NCI-H1417 (cell line): ENCODE measurements at regions not wholly inside any gene's neighbourhood (a gene's known extent, or its start where the extent isn't known, plus 50 kb on each side); places are given as distances from the start of the nearest gene placed in this dataset.

Experiments used
- DNase-seq, 3 experiments: peaks; one replicate each; lab custom pipeline; 2025; lab: John Stamatoyannopoulos, UW

GRCh38 chr7:1286946-1287645 is 54.4 kb downstream of the UNCX start:
- DNase-seq, result no peak

- no peak for DNase-seq
These were observed 55.1 kb downstream of the UNCX start for GRCh38 chr7:1287752-1288201.

- DNase-seq, result no peak
These were observed 55.8 kb downstream of the UNCX start for GRCh38 chr7:1288390-1288995.

GRCh38 chr7:1288996-1289551 is 56.4 kb downstream of the UNCX start:
- no peak for DNase-seq

- no peak for DNase-seq
These were observed 57.0 kb downstream of the UNCX start for GRCh38 chr7:1289666-1290025.

- DNase-seq, result peak in 2 of 3 experiments; percentile 82 to 86
These were observed 57.5 kb downstream of the UNCX start for GRCh38 chr7:1290026-1290678.

- no peak for DNase-seq
These were observed 58.1 kb downstream of the UNCX start for GRCh38 chr7:1290679-1291356.

- DNase-seq, result no peak
These were observed 58.7 kb downstream of the UNCX start for GRCh38 chr7:1291357-1291689.

- DNase-seq, result no peak
These were observed 59.4 kb downstream of the UNCX start for GRCh38 chr7:1291845-1292765.

GRCh38 chr7:1292972-1293830 is 60.5 kb downstream of the UNCX start:
- no peak for DNase-seq

- no peak for DNase-seq
These were observed 61.3 kb downstream of the UNCX start for GRCh38 chr7:1293950-1294411.

- DNase-seq, result no peak
These were observed 63.2 kb downstream of the UNCX start for GRCh38 chr7:1295776-1296355.

GRCh38 chr7:1296356-1296981 is 63.8 kb downstream of the UNCX start:
- no peak for DNase-seq

GRCh38 chr7:1297017-1297960 is 64.6 kb downstream of the UNCX start:
- no peak for DNase-seq

- no peak for DNase-seq
These were observed 65.6 kb downstream of the UNCX start for GRCh38 chr7:1298051-1298930.

- no peak for DNase-seq
These were observed 66.5 kb downstream of the UNCX start for GRCh38 chr7:1298931-1299885.
